Ectodermal cell (in vitro differentiated cells): ENCODE measurements at regions not wholly inside any gene's neighbourhood (a gene's known extent, or its start where the extent isn't known, plus 50 kb on each side); places are given as distances from the start of the nearest gene placed in this dataset.
"Not testable (repeated sequence)": the region's sequence is repeated elsewhere in the genome, so short reads cannot be mapped to it uniquely, and the experiment has no call there.

ENCODE experiments used
- H3K27ac ChIP-seq: 2 replicates; pipeline ENCODE4 v1.7.0; 2013; ENCODE audit warnings: mild to moderate bottlenecking, low read depth, low read length; ENCODE audit not compliant: insufficient read depth, poor library complexity, severe bottlenecking
- H3K27me3 ChIP-seq: 2 replicates; pipeline ENCODE4 v1.7.0; 2013; ENCODE audit warnings: mild to moderate bottlenecking, low read length; ENCODE audit not compliant: insufficient read depth, control insufficient read depth, poor library complexity, severe bottlenecking
- H3K36me3 ChIP-seq: one replicate; pipeline ENCODE4 v1.7.0; 2013; ENCODE audit warnings: low read length; ENCODE audit not compliant: control insufficient read depth, insufficient read depth
- H3K4me1 ChIP-seq: one replicate; pipeline ENCODE4 v1.7.0; 2013; ENCODE audit warnings: low read length; ENCODE audit not compliant: control insufficient read depth, insufficient read depth
- H3K4me3 ChIP-seq: 2 replicates; pipeline ENCODE4 v1.7.0; 2013; ENCODE audit warnings: low read depth, low read length, control low read depth; ENCODE audit not compliant: insufficient read depth
- H3K9me3 ChIP-seq: 2 replicates; pipeline ENCODE4 v1.7.0; 2013; ENCODE audit warnings: mild to moderate bottlenecking, low read length, moderate library complexity; ENCODE audit not compliant: control insufficient read depth
- WGBS, 2 experiments: methylation state at CpG; one replicate each; pipeline ENCODE4 v1.1.7; 2013; ENCODE audit warnings: missing lambda C conversion rate in 2 of 2; 5-methylcytosine and 5-hydroxymethylcytosine counted together

- Histone ChIP-seq H3K4me1 (no peaks in the 10 kb centered on the region), H3K27me3 (no peaks in the 10 kb centered on the region), H3K27ac (no peak overlapping the region), H3K9me3 (no peaks in the 10 kb centered on the region), H3K4me3 (no peak overlapping the region), H3K36me3 (no peaks in the 10 kb centered on the region)
- 94 to 95% methylated on average over 4 of the region's 4 CpGs for WGBS, 2 experiments
Measured at GRCh38 chr3:76267851-76268380, 482.6 kb upstream of the ZNF717 start.

GRCh38 chr3:76293856-76294255, 508.5 kb upstream of the ZNF717 start:
- no peaks in the 10 kb centered on the region for H3K36me3 ChIP-seq
- H3K4me3 ChIP-seq: no peak overlapping the region
- H3K9me3 ChIP-seq: no peaks in the 10 kb centered on the region
- no peaks in the 10 kb centered on the region for H3K27me3 ChIP-seq
- 92 to 97% methylated on average over 9 of the region's 9 CpGs for WGBS, 2 experiments
- H3K4me1 ChIP-seq: no peaks in the 10 kb centered on the region
- no peak overlapping the region for H3K27ac ChIP-seq

- Histone ChIP-seq H3K4me3 (no peak overlapping the region), H3K27ac (no peak overlapping the region), H3K36me3 (no peaks in the 10 kb centered on the region), H3K27me3 (no peaks in the 10 kb centered on the region), H3K4me1 (no peaks in the 10 kb centered on the region), H3K9me3 (no peaks in the 10 kb centered on the region)
- 88 to 95% methylated on average over 2 of the region's 2 CpGs for WGBS, 2 experiments
Measured at GRCh38 chr3:76300746-76301145, 515.4 kb upstream of the ZNF717 start.

- H3K9me3 ChIP-seq: no peaks in the 10 kb centered on the region
- WGBS, 2 experiments: 96 to 98% methylated on average over 3 of the region's 3 CpGs
- no peak overlapping the region for H3K27ac ChIP-seq
- no peaks in the 10 kb centered on the region for H3K36me3 ChIP-seq
- H3K4me1 ChIP-seq: no peaks in the 10 kb centered on the region
- no peaks in the 10 kb centered on the region for H3K27me3 ChIP-seq
- no peak overlapping the region for H3K4me3 ChIP-seq
Measured at GRCh38 chr3:76307556-76307955, 522.2 kb upstream of the ZNF717 start.

- no peak overlapping the region for H3K27ac ChIP-seq
- H3K4me1 ChIP-seq: no peaks in the 10 kb centered on the region
- no peaks in the 10 kb centered on the region for H3K9me3 ChIP-seq
- H3K27me3 ChIP-seq: no peaks in the 10 kb centered on the region
- no peaks in the 10 kb centered on the region for H3K36me3 ChIP-seq
- H3K4me3 ChIP-seq: no peak overlapping the region
Measured at GRCh38 chr3:76308541-76308940, 523.2 kb upstream of the ZNF717 start.

- Histone ChIP-seq H3K4me1 (no peaks in the 10 kb centered on the region), H3K9me3 (no peaks in the 10 kb centered on the region), H3K36me3 (no peaks in the 10 kb centered on the region), H3K4me3 (no peak overlapping the region), H3K27ac (no peak overlapping the region), H3K27me3 (no peaks in the 10 kb centered on the region)
- WGBS, 2 experiments: 92 to 94% methylated on average over 8 of the region's 8 CpGs
Measured at GRCh38 chr3:76310089-76310488, 524.7 kb upstream of the ZNF717 start.

- H3K27me3 ChIP-seq: no peaks in the 10 kb centered on the region
- H3K36me3 ChIP-seq: no peaks in the 10 kb centered on the region
- 94% methylated on average over 7 of the region's 7 CpGs for WGBS, 2 experiments
- no peak overlapping the region for H3K27ac ChIP-seq
- no peaks in the 10 kb centered on the region for H3K4me1 ChIP-seq
- no peak overlapping the region for H3K4me3 ChIP-seq
- no peaks in the 10 kb centered on the region for H3K9me3 ChIP-seq
Measured at GRCh38 chr3:76310667-76311066, 525.3 kb upstream of the ZNF717 start.

GRCh38 chr3:76311941-76312340, 526.6 kb upstream of the ZNF717 start:
- WGBS, 2 experiments: 89 to 97% methylated on average over 2 to 3 of the region's 4 CpGs
- Histone ChIP-seq H3K27me3 (no peaks in the 10 kb centered on the region), H3K36me3 (no peaks in the 10 kb centered on the region), H3K9me3 (no peaks in the 10 kb centered on the region), H3K4me1 (no peaks in the 10 kb centered on the region), H3K27ac (no peak overlapping the region), H3K4me3 (no peak overlapping the region)

GRCh38 chr3:76315906-76316305, 530.6 kb upstream of the ZNF717 start:
- H3K9me3 ChIP-seq, H3K4me3 ChIP-seq, H3K4me1 ChIP-seq, H3K36me3 ChIP-seq, H3K27me3 ChIP-seq, H3K27ac ChIP-seq: not testable (repeated sequence)
- WGBS, 2 experiments: 92 to 93% methylated on average over 6 of the region's 6 CpGs

- H3K4me3 ChIP-seq: no peak overlapping the region
- no peaks in the 10 kb centered on the region for H3K9me3 ChIP-seq
- H3K4me1 ChIP-seq: no peaks in the 10 kb centered on the region
- no peaks in the 10 kb centered on the region for H3K27me3 ChIP-seq
- H3K27ac ChIP-seq: no peak overlapping the region
- no peaks in the 10 kb centered on the region for H3K36me3 ChIP-seq
- 93 to 96% methylated on average over 4 of the region's 4 CpGs for WGBS, 2 experiments
Measured at GRCh38 chr3:76321614-76322013, 536.3 kb upstream of the ZNF717 start.

- no peaks in the 10 kb centered on the region for H3K36me3 ChIP-seq
- no peaks in the 10 kb centered on the region for H3K27me3 ChIP-seq
- no peaks in the 10 kb centered on the region for H3K9me3 ChIP-seq
- no peak overlapping the region for H3K4me3 ChIP-seq
- WGBS, 2 experiments: 91 to 97% methylated on average over 3 to 4 of the region's 4 CpGs
- H3K27ac ChIP-seq: no peak overlapping the region
- no peaks in the 10 kb centered on the region for H3K4me1 ChIP-seq
Measured at GRCh38 chr3:76324101-76324500, 538.8 kb upstream of the ZNF717 start.
